ENCODE measurements at regions not wholly inside any gene's neighbourhood (a gene's known extent, or its start where the extent isn't known, plus 50 kb on each side); places are given as distances from the start of the nearest gene placed in this dataset.

GRCh38 chr18:61677435-61677970 is 215.3 kb downstream of the RNF152 start:
- no peak for TF ChIP-seq CTCF (optimal IDR thresholded peaks at IDR 0.05 in 1 of 3, IDR thresholded peaks at IDR 0.05 in 1 of 3, conservative IDR thresholded peaks at IDR 0.05 in 1 of 3; ENCODE audit: extremely low read depth in 1 of 3, insufficient read depth in 2 of 3, low read length in 3 of 3)
- no peak for TF ChIP-seq EZH2 (IDR thresholded peaks at IDR 0.05; ENCODE audit: low read length)

All from keratinocyte (primary cell).